H9 (cell line): ENCODE measurements at regions not wholly inside any gene's neighbourhood (a gene's known extent, or its start where the extent isn't known, plus 50 kb on each side); places are given as distances from the start of the nearest gene placed in this dataset.
"Not testable (repeated sequence)": the region's sequence is repeated elsewhere in the genome, so short reads cannot be mapped to it uniquely, and the experiment has no call there.

ENCODE experiments used
- DNase-seq: peaks from one replicate; pipeline ENCODE4 v3.0.0-alpha.2; 2017
- H2AFZ ChIP-seq: one replicate; pipeline ENCODE4 v1.6.1; 2013; ENCODE audit warnings: mild to moderate bottlenecking, low read length, control low read depth, moderate library complexity
- H2AK5ac ChIP-seq: 2 replicates; pipeline ENCODE4 v1.6.1; 2013; ENCODE audit warnings: low read length, control low read depth, mixed read lengths; ENCODE audit not compliant: insufficient read length
- H2BK120ac ChIP-seq: one replicate; pipeline ENCODE4 v1.6.1; 2013; ENCODE audit warnings: low read depth, mild to moderate bottlenecking, low read length, control low read depth, inconsistent platforms; ENCODE audit not compliant: poor library complexity, severe bottlenecking
- H2BK12ac ChIP-seq: 2 replicates; pipeline ENCODE4 v1.6.1; 2013; ENCODE audit warnings: low read length, control low read depth, mixed read lengths, low read depth; ENCODE audit not compliant: insufficient read length
- H2BK15ac ChIP-seq: 2 replicates; pipeline ENCODE4 v1.6.1; 2013; ENCODE audit warnings: low read depth, low read length, control low read depth
- H2BK20ac ChIP-seq: one replicate; pipeline ENCODE4 v1.6.1; 2013; ENCODE audit warnings: low read depth, mild to moderate bottlenecking, low read length, control low read depth, inconsistent platforms; ENCODE audit not compliant: poor library complexity, severe bottlenecking
- H2BK5ac ChIP-seq: 2 replicates; pipeline ENCODE4 v1.6.1; 2013; ENCODE audit warnings: low read length, control low read depth, mixed read lengths; ENCODE audit not compliant: insufficient read length
- H3K14ac ChIP-seq: 2 replicates; pipeline ENCODE4 v1.6.1; 2013; ENCODE audit warnings: low read length, control low read depth; ENCODE audit not compliant: insufficient read depth
- H3K18ac ChIP-seq: 2 replicates; pipeline ENCODE4 v1.6.1; 2013; ENCODE audit warnings: low read depth, mild to moderate bottlenecking, mixed read lengths, low read length, control low read depth; ENCODE audit not compliant: insufficient read length
- H3K23ac ChIP-seq: 2 replicates; pipeline ENCODE4 v1.6.1; 2013; ENCODE audit warnings: low read length, control low read depth, mixed read lengths, low read depth; ENCODE audit not compliant: insufficient read length
- H3K23me2 ChIP-seq: 2 replicates; pipeline ENCODE4 v1.6.1; 2013; ENCODE audit warnings: low read depth, mild to moderate bottlenecking, mixed read lengths, low read length, control low read depth; ENCODE audit not compliant: insufficient read length, poor library complexity, severe bottlenecking
- H3K27ac ChIP-seq: 2 replicates; pipeline ENCODE4 v1.5.1; 2013; ENCODE audit warnings: low read length, control low read depth, mixed read lengths, low read depth; ENCODE audit not compliant: insufficient read length
- H3K27me3 ChIP-seq: 2 replicates; pipeline ENCODE4 v1.6.1; 2013; ENCODE audit warnings: low read length, control low read depth, inconsistent platforms; ENCODE audit not compliant: insufficient read depth
- H3K4ac ChIP-seq: 2 replicates; pipeline ENCODE4 v1.6.1; 2013; ENCODE audit warnings: low read depth, mild to moderate bottlenecking, control low read depth, inconsistent platforms, low read length, moderate library complexity
- H3K4me1 ChIP-seq: 2 replicates; pipeline ENCODE4 v1.6.1; 2013; ENCODE audit warnings: low read length, control low read depth, inconsistent platforms; ENCODE audit not compliant: insufficient read depth
- H3K4me2 ChIP-seq: 2 replicates; pipeline ENCODE4 v1.6.1; 2013; ENCODE audit warnings: low read length, control low read depth, mixed read lengths; ENCODE audit not compliant: insufficient read length, insufficient read depth
- H3K56ac ChIP-seq: 2 replicates; pipeline ENCODE4 v1.6.1; 2013; ENCODE audit warnings: low read depth, mild to moderate bottlenecking, mixed read lengths, low read length, control low read depth; ENCODE audit not compliant: insufficient read length
- H3K79me1 ChIP-seq: 2 replicates; pipeline ENCODE4 v1.6.1; 2013; ENCODE audit warnings: low read depth, mild to moderate bottlenecking, moderate library complexity, low read length, control low read depth, inconsistent platforms; ENCODE audit not compliant: insufficient read depth, poor library complexity, severe bottlenecking
- H3K79me2 ChIP-seq: 2 replicates; pipeline ENCODE4 v1.6.1; 2013; ENCODE audit warnings: low read length, control low read depth, inconsistent platforms; ENCODE audit not compliant: insufficient read depth
- H3K9ac ChIP-seq: 2 replicates; pipeline ENCODE4 v1.6.1; 2013; ENCODE audit warnings: low read length, control low read depth, mixed read lengths; ENCODE audit not compliant: insufficient read length; ENCODE audit errors: extremely low read depth
- H3K9me3 ChIP-seq: one replicate; pipeline ENCODE4 v1.6.1; 2013; ENCODE audit warnings: low read depth, low read length, inconsistent platforms; ENCODE audit not compliant: control insufficient read depth
- H3T11ph ChIP-seq: one replicate; pipeline ENCODE4 v1.6.1; 2013; ENCODE audit warnings: mild to moderate bottlenecking, low read length, control low read depth, inconsistent platforms
- H4K20me1 ChIP-seq: one replicate; pipeline ENCODE4 v1.6.1; 2013; ENCODE audit not compliant: control insufficient read depth, insufficient read length, insufficient read depth
- H4K5ac ChIP-seq: 2 replicates; pipeline ENCODE4 v1.6.1; 2013; ENCODE audit warnings: low read depth, mild to moderate bottlenecking, mixed read lengths, low read length, control low read depth; ENCODE audit not compliant: insufficient read length
- H4K8ac ChIP-seq: replicated peaks from 2 replicates; pipeline ENCODE4 v1.6.1; 2013; ENCODE audit warnings: low read length, control low read depth, mixed read lengths, low read depth; ENCODE audit not compliant: insufficient read length
- H4K91ac ChIP-seq: 2 replicates; pipeline ENCODE4 v1.6.1; 2013; ENCODE audit warnings: low read depth, mild to moderate bottlenecking, moderate library complexity, mixed read lengths, low read length, control low read depth; ENCODE audit not compliant: insufficient read length
- H3K27ac Mint-ChIP-seq, 3 experiments: 2 replicates in 2 of 3; 3 replicates in 1 of 3; pipeline ENCODE4 v1.8.0; 2020 to 2021; ENCODE audit warnings: mixed read lengths in 3 of 3, mild to moderate bottlenecking in 1 of 3, moderate library complexity in 1 of 3
- H3K27me3 Mint-ChIP-seq: 2 replicates; pipeline ENCODE4 v1.8.0; 2021; ENCODE audit warnings: low read depth, mild to moderate bottlenecking, moderate library complexity, mixed read lengths
- H3K36me3 Mint-ChIP-seq, 3 experiments: 2 replicates in 2 of 3; 3 replicates in 1 of 3; pipeline ENCODE4 v1.8.0; 2020 to 2021; ENCODE audit warnings: low read depth in 3 of 3, mixed read lengths in 3 of 3; ENCODE audit not compliant: insufficient read depth in 1 of 3
- H3K4me1 Mint-ChIP-seq, 2 experiments: 2 replicates each; pipeline ENCODE4 v1.8.0; 2020; ENCODE audit warnings: mixed read lengths in 2 of 2
- H3K4me3 Mint-ChIP-seq, 2 experiments: 2 replicates in 1 of 2; 3 replicates in 1 of 2; pipeline ENCODE4 v1.8.0; 2020 to 2021; ENCODE audit warnings: mild to moderate bottlenecking in 2 of 2, mixed read lengths in 2 of 2, moderate library complexity in 1 of 2
- H3K9me3 Mint-ChIP-seq, 2 experiments: 2 replicates in 1 of 2; 3 replicates in 1 of 2; pipeline ENCODE4 v1.8.0; 2020; ENCODE audit warnings: mild to moderate bottlenecking in 2 of 2, mixed read lengths in 2 of 2, moderate library complexity in 1 of 2
- WGBS: extraction: QIAGEN DNeasy Blood & Tissue Kit; methylation state at CpG from one replicate; pipeline ENCODE4 v1.1.7; 2013; ENCODE audit warnings: missing lambda C conversion rate, low lambda C conversion rate, mixed read lengths; ENCODE audit not compliant: insufficient read length; ENCODE audit errors: extremely low coverage; 5-methylcytosine and 5-hydroxymethylcytosine counted together
- TF ChIP-seq, protein P1 (sequence below): fragments of 200-600 bp; sonication (generic); conservative IDR thresholded peaks from 3 replicates; pipeline ENCODE4 v1.8.0; 2021; ENCODE audit warnings: antibody characterized with exemption, mild to moderate bottlenecking

DNA sequence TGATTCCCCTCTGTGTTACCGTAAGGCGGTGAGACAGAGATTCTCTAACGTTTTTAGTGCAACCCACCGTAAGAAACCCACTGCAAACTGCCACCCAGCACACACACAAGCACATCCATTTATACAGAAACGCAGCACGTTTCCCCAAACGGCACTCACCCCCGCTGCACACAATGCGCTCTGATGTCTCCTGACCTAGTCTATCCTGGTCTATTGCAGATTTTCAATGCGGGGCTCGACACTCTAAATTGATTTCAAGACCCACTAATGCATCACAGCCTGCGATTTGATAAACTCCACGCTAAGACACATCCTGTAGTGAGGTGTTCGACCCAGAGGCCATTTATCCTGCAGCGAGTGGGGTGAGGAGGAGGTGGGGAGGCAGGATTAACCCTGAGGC, 63.7 kb upstream of the SULF2 start:
- Histone ChIP-seq H4K20me1 (no peaks in the 10 kb centered on the region), H3K27me3 (no peaks in the 10 kb centered on the region)
- 0 out of 7 replicates have a peak overlapping the region, but pooled peaks of 1 of the 3 experiments have one; percentile 44 for H3K27ac Mint-ChIP-seq

DNA sequence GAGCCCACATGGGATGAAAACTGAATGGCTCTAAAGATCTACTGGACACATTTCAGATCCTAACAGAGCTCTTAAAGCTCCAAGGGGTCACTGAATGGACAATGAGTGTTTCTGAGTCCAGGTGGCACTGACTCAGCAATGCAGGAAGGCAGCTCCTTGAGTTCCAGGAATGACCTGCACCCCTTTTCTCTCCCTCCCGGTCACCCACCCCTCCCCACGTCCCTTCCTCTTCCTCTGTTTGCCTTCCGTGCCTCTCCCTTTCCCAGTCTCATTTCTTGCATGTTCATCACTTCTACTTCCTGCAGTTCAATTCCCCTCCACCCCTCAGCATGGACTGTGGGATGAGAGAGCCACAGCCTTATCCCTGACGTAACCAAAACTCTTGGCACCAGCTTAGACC, 63.3 kb upstream of the SULF2 start:
- H3K9me3 Mint-ChIP-seq = peaks cover 19 to 22% of the 10 kb centered on the region in 2 experiments
- H4K5ac ChIP-seq, H3K4me3 Mint-ChIP-seq, H3K23ac ChIP-seq, H3K4me2 ChIP-seq, H4K8ac ChIP-seq, H2BK20ac ChIP-seq, H4K20me1 ChIP-seq, H3K9me3 ChIP-seq, H3K79me2 ChIP-seq, H3K27ac ChIP-seq, H2BK15ac ChIP-seq, H3K14ac ChIP-seq, H2AK5ac ChIP-seq, H3K27me3 Mint-ChIP-seq, H3K27me3 ChIP-seq, H2BK12ac ChIP-seq, H3K4me1 Mint-ChIP-seq, H2BK120ac ChIP-seq, H2AFZ ChIP-seq, H3K9ac ChIP-seq, H3K4me1 ChIP-seq, H3K23me2 ChIP-seq, H3K79me1 ChIP-seq, H3T11ph ChIP-seq, H4K91ac ChIP-seq, H3K4ac ChIP-seq, DNase-seq, H3K56ac ChIP-seq, H3K18ac ChIP-seq, H2BK5ac ChIP-seq: not testable (repeated sequence)
- WGBS = no CpG with 5 or more reads among the region's 4 CpGs
- H3K27ac Mint-ChIP-seq = 0 out of 7 replicates have a peak overlapping the region, but pooled peaks of 1 of the 3 experiments have one; percentile 44
- peaks cover 5 to 18% (median 12%) of the 10 kb centered on the region in 3 experiments; a peak in 6 of 7 replicates for H3K36me3 Mint-ChIP-seq

More for the DNA sequence above, 63.7 kb upstream of the SULF2 start:
- Mint-ChIP-seq H3K4me3 (no peak overlapping the region), H3K27me3 (peaks cover 4% of the 10 kb centered on the region), H3K9me3 (peaks cover 19 to 25% of the 10 kb centered on the region in 2 experiments), H3K4me1 (peaks cover 7% of the 10 kb centered on the region in 2 experiments), H3K36me3 (peaks cover 5 to 18% (median 12%) of the 10 kb centered on the region in 3 experiments; a peak in 6 of 7 replicates)
- no peak overlapping the region for H2AK5ac ChIP-seq
- no peak overlapping the region for H2AFZ ChIP-seq
- WGBS = no CpG with 5 or more reads among the region's 15 CpGs
- no peak overlapping the region for H2BK20ac ChIP-seq
- no peaks in the 10 kb centered on the region for H3K23me2 ChIP-seq
- H2BK12ac ChIP-seq = no peak overlapping the region
- no peaks in the 10 kb centered on the region for H3K9me3 ChIP-seq
- no peak overlapping the region; the same call in 1 of the 2 replicates for H3K14ac ChIP-seq
- H3K4ac ChIP-seq = no peak overlapping the region
- no peak overlapping the region for H4K91ac ChIP-seq
- no peak overlapping the region for H4K8ac ChIP-seq
- no peaks in the 10 kb centered on the region for H3K4me1 ChIP-seq
- H3K56ac ChIP-seq = no peak overlapping the region
- no peaks in the 10 kb centered on the region for H3K79me2 ChIP-seq
- H2BK15ac ChIP-seq = no peak overlapping the region
- H3K23ac ChIP-seq = no peak overlapping the region
- TF ChIP-seq, protein P1, sequence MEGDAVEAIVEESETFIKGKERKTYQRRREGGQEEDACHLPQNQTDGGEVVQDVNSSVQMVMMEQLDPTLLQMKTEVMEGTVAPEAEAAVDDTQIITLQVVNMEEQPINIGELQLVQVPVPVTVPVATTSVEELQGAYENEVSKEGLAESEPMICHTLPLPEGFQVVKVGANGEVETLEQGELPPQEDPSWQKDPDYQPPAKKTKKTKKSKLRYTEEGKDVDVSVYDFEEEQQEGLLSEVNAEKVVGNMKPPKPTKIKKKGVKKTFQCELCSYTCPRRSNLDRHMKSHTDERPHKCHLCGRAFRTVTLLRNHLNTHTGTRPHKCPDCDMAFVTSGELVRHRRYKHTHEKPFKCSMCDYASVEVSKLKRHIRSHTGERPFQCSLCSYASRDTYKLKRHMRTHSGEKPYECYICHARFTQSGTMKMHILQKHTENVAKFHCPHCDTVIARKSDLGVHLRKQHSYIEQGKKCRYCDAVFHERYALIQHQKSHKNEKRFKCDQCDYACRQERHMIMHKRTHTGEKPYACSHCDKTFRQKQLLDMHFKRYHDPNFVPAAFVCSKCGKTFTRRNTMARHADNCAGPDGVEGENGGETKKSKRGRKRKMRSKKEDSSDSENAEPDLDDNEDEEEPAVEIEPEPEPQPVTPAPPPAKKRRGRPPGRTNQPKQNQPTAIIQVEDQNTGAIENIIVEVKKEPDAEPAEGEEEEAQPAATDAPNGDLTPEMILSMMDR = no peak
- H3K9ac ChIP-seq = no peak overlapping the region
- H2BK120ac ChIP-seq = no peak overlapping the region
- H3K27ac ChIP-seq = no peak overlapping the region
- no peak overlapping the region for H3T11ph ChIP-seq
- H4K5ac ChIP-seq = no peak overlapping the region
- no peak overlapping the region for H2BK5ac ChIP-seq
- H3K79me1 ChIP-seq = no peaks in the 10 kb centered on the region
- no peak overlapping the region for H3K18ac ChIP-seq
- DNase-seq = no peak
- no peak overlapping the region for H3K4me2 ChIP-seq
